Neutrophil (primary cell): ENCODE measurements at regions not wholly inside any gene's neighbourhood (a gene's known extent, or its start where the extent isn't known, plus 50 kb on each side); places are given as distances from the start of the nearest gene placed in this dataset.

ENCODE experiments used
- H3K27ac ChIP-seq: fragments of 200-600 bp; sonication (generic); 2 replicates; pipeline ENCODE4 v1.5.1; 2016; ENCODE audit warnings: mild to moderate bottlenecking, moderate library complexity
- H3K27me3 ChIP-seq: fragments of 200-600 bp; sonication (generic); 2 replicates; pipeline ENCODE4 v1.6.0; 2016; ENCODE audit warnings: mild to moderate bottlenecking
- H3K36me3 ChIP-seq: fragments of 200-600 bp; sonication (generic); 2 replicates; pipeline ENCODE4 v1.5.1; 2017
- H3K4me1 ChIP-seq, 2 experiments: fragments of 200-600 bp in 1 of 2; sonication (generic) in 1 of 2; 1 replicate in 1 of 2; 2 replicates in 1 of 2; pipeline versions ENCODE4 v1.5.1 to v1.6.1; 2013 to 2016; ENCODE audit warnings: low read depth in 1 of 2, low read length in 1 of 2, mild to moderate bottlenecking in 1 of 2, moderate library complexity in 1 of 2; ENCODE audit not compliant: control insufficient read depth in 1 of 2, insufficient read depth in 1 of 2
- H3K4me3 ChIP-seq, 2 experiments: fragments of 200-600 bp in 1 of 2; sonication (generic) in 1 of 2; 1 replicate in 1 of 2; 2 replicates in 1 of 2; pipeline ENCODE4 v1.5.1; 2013 to 2016; ENCODE audit warnings: low read depth in 1 of 2, low read length in 1 of 2, mild to moderate bottlenecking in 1 of 2, moderate library complexity in 1 of 2
- H3K9me3 ChIP-seq: fragments of 200-600 bp; sonication (generic); 2 replicates; pipeline ENCODE4 v1.5.1; 2016
- CTCF ChIP-seq: fragments of 200-600 bp; sonication (generic); IDR thresholded peaks from 2 replicates; pipeline ENCODE4 v1.5.1; 2016; ENCODE audit warnings: antibody characterized with exemption

GRCh38 chr9:6128030-6128429, 87.6 kb upstream of the IL33 start:
- no peak overlapping the region for H3K4me3 ChIP-seq
- H3K27ac ChIP-seq, result no peak overlapping the region
- no peaks in the 10 kb centered on the region for H3K9me3 ChIP-seq
- TF ChIP-seq CTCF, result no peak
- H3K36me3 ChIP-seq, result no peaks in the 10 kb centered on the region
- peaks cover 48% of the 10 kb centered on the region for H3K27me3 ChIP-seq
- H3K4me1 ChIP-seq, result no peaks in the 10 kb centered on the region

- H3K36me3 ChIP-seq, result no peaks in the 10 kb centered on the region
- TF ChIP-seq CTCF, result no peak
- H3K27ac ChIP-seq, result no peak overlapping the region
- no peaks in the 10 kb centered on the region for H3K4me1 ChIP-seq
- H3K9me3 ChIP-seq, result no peaks in the 10 kb centered on the region
- peaks cover 50% of the 10 kb centered on the region for H3K27me3 ChIP-seq
- no peak overlapping the region for H3K4me3 ChIP-seq
Observed at GRCh38 chr9:6126377-6126776, 89.2 kb upstream of the IL33 start.

GRCh38 chr9:6123416-6123815, 92.2 kb upstream of the IL33 start:
- H3K27me3 ChIP-seq, result peaks cover 35% of the 10 kb centered on the region
- no peak overlapping the region for H3K27ac ChIP-seq
- H3K4me1 ChIP-seq, result no peaks in the 10 kb centered on the region
- no peak for TF ChIP-seq CTCF
- no peaks in the 10 kb centered on the region for H3K36me3 ChIP-seq
- H3K4me3 ChIP-seq, result no peak overlapping the region
- H3K9me3 ChIP-seq, result no peaks in the 10 kb centered on the region

- Histone ChIP-seq H3K36me3 (no peaks in the 10 kb centered on the region), H3K4me3 (no peak overlapping the region), H3K27ac (no peak overlapping the region), H3K27me3 (peaks cover 35% of the 10 kb centered on the region), H3K4me1 (no peaks in the 10 kb centered on the region), H3K9me3 (no peaks in the 10 kb centered on the region)
- no peak for TF ChIP-seq CTCF
Observed at GRCh38 chr9:6121707-6122106, 93.9 kb upstream of the IL33 start.

GRCh38 chr9:6114424-6114823, 99.0 kb upstream of the RANBP6 start:
- H3K27me3 ChIP-seq, result peaks cover 4% of the 10 kb centered on the region
- H3K9me3 ChIP-seq, result no peaks in the 10 kb centered on the region
- no peak overlapping the region for H3K27ac ChIP-seq
- no peak for TF ChIP-seq CTCF
- no peaks in the 10 kb centered on the region for H3K4me1 ChIP-seq
- no peaks in the 10 kb centered on the region for H3K36me3 ChIP-seq
- no peak overlapping the region for H3K4me3 ChIP-seq

GRCh38 chr9:6113819-6114218, 98.4 kb upstream of the RANBP6 start:
- Histone ChIP-seq H3K4me3 (no peak overlapping the region), H3K4me1 (no peaks in the 10 kb centered on the region), H3K27me3 (peaks cover 4% of the 10 kb centered on the region), H3K9me3 (no peaks in the 10 kb centered on the region), H3K36me3 (no peaks in the 10 kb centered on the region), H3K27ac (no peak overlapping the region)
- no peak for TF ChIP-seq CTCF
